Astrocyte (in vitro differentiated cells and primary cell): ENCODE measurements at regions not wholly inside any gene's neighbourhood (a gene's known extent, or its start where the extent isn't known, plus 50 kb on each side); places are given as distances from the start of the nearest gene placed in this dataset.

Experiments
- DNase-seq: peaks from one replicate; pipeline ENCODE4 v3.0.0-alpha.2; 2010; ENCODE audit warnings: low read depth
- FAIRE-seq: peaks from 2 replicates; lab custom pipeline; 2011; peaks lifted over from hg19 to GRCh38; lab: Jason Lieb, UNC
- H2AFZ ChIP-seq: 2 replicates; pipeline ENCODE4 v1.6.0; 2012; ENCODE audit warnings: low read depth, low read length, inconsistent platforms
- H3K27ac ChIP-seq: 2 replicates; pipeline ENCODE4 v1.5.1; 2011; ENCODE audit warnings: low read depth, low read length, inconsistent platforms
- H3K27me3 ChIP-seq: 2 replicates; pipeline ENCODE4 v1.6.0; 2011; ENCODE audit warnings: low read length, inconsistent platforms; ENCODE audit not compliant: insufficient read depth
- H3K36me3 ChIP-seq: 2 replicates; pipeline ENCODE4 v1.5.1; 2011; ENCODE audit warnings: low read length, inconsistent platforms; ENCODE audit not compliant: insufficient read depth
- H3K4me1 ChIP-seq: 2 replicates; pipeline ENCODE4 v1.5.1; 2011; ENCODE audit warnings: low read length, inconsistent platforms; ENCODE audit not compliant: insufficient read depth
- H3K4me2 ChIP-seq: 2 replicates; pipeline ENCODE4 v1.6.0; 2012; ENCODE audit warnings: low read length, inconsistent platforms
- H3K4me3 ChIP-seq: 2 replicates; pipeline ENCODE4 v1.5.1; 2011; ENCODE audit warnings: low read depth, mild to moderate bottlenecking, low read length, inconsistent platforms; ENCODE audit not compliant: insufficient read depth
- H3K79me2 ChIP-seq: 2 replicates; pipeline ENCODE4 v1.6.0; 2012; ENCODE audit warnings: mild to moderate bottlenecking, low read length, inconsistent platforms; ENCODE audit not compliant: insufficient read depth
- H3K9ac ChIP-seq: 2 replicates; pipeline ENCODE4 v1.6.0; 2012; ENCODE audit warnings: mild to moderate bottlenecking, low read length, inconsistent platforms
- H3K9me3 ChIP-seq: 2 replicates; pipeline ENCODE4 v1.5.1; 2012; ENCODE audit warnings: low read depth, mild to moderate bottlenecking, low read length, inconsistent platforms; ENCODE audit not compliant: insufficient read depth
- H4K20me1 ChIP-seq: 2 replicates; pipeline ENCODE4 v1.6.0; 2012; ENCODE audit warnings: low read length, inconsistent platforms; ENCODE audit not compliant: insufficient read depth
- H3K27ac Mint-ChIP-seq: one replicate; pipeline ENCODE4 v1.8.0; 2021; ENCODE audit warnings: mild to moderate bottlenecking, mixed read lengths; ENCODE audit not compliant: unreplicated experiment
- H3K27me3 Mint-ChIP-seq: one replicate; pipeline ENCODE4 v1.8.0; 2021; ENCODE audit warnings: low read depth, mixed read lengths; ENCODE audit not compliant: unreplicated experiment
- H3K36me3 Mint-ChIP-seq: one replicate; pipeline ENCODE4 v1.8.0; 2021; ENCODE audit warnings: low read depth, mixed read lengths; ENCODE audit not compliant: unreplicated experiment
- H3K4me1 Mint-ChIP-seq: one replicate; pipeline ENCODE4 v1.8.0; 2021; ENCODE audit warnings: low read depth, mixed read lengths; ENCODE audit not compliant: unreplicated experiment
- H3K4me3 Mint-ChIP-seq: one replicate; pipeline ENCODE4 v1.8.0; 2021; ENCODE audit warnings: mild to moderate bottlenecking, moderate library complexity, mixed read lengths; ENCODE audit not compliant: unreplicated experiment
- H3K9me3 Mint-ChIP-seq: one replicate; pipeline ENCODE4 v1.8.0; 2021; ENCODE audit warnings: mild to moderate bottlenecking, mixed read lengths; ENCODE audit not compliant: unreplicated experiment
- CTCF ChIP-seq: IDR thresholded peaks from 2 replicates; pipeline ENCODE4 v1.5.1; 2011; ENCODE audit warnings: low read depth, mild to moderate bottlenecking, inconsistent platforms, low read length, moderate library complexity; ENCODE audit not compliant: insufficient read depth
- EZH2 ChIP-seq: IDR thresholded peaks from 2 replicates; pipeline ENCODE4 v1.6.1; 2012; ENCODE audit warnings: mild to moderate bottlenecking, low read length, inconsistent platforms; ENCODE audit not compliant: insufficient read depth

- Mint-ChIP-seq H3K4me1 (peaks cover 2% of the 10 kb centered on the region), H3K27ac (no peak overlapping the region), H3K9me3 (no peaks in the 10 kb centered on the region), H3K27me3 (peaks cover 5% of the 10 kb centered on the region), H3K4me3 (no peak overlapping the region), H3K36me3 (no peaks in the 10 kb centered on the region)
- H3K36me3 ChIP-seq: no peaks in the 10 kb centered on the region
- no peak for DNase-seq
- H3K4me2 ChIP-seq: no peak overlapping the region
- H3K27me3 ChIP-seq: no peaks in the 10 kb centered on the region
- H3K4me1 ChIP-seq: no peaks in the 10 kb centered on the region
- FAIRE-seq: no peak
- no peak for TF ChIP-seq EZH2
- TF ChIP-seq CTCF: no peak
- no peak overlapping the region for H3K9ac ChIP-seq
- no peaks in the 10 kb centered on the region for H3K9me3 ChIP-seq
- no peak overlapping the region for H3K27ac ChIP-seq
- H3K4me3 ChIP-seq: no peak overlapping the region
- H2AFZ ChIP-seq: no peak overlapping the region
- H3K79me2 ChIP-seq: no peaks in the 10 kb centered on the region
- H4K20me1 ChIP-seq: no peaks in the 10 kb centered on the region
Observed at GRCh38 chr1:177571485-177572076, 398.3 kb downstream of the SEC16B start.

- Mint-ChIP-seq H3K27me3 (peaks cover 2% of the 10 kb centered on the region), H3K4me3 (no peak overlapping the region), H3K9me3 (no peaks in the 10 kb centered on the region), H3K36me3 (no peaks in the 10 kb centered on the region), H3K27ac (no peak overlapping the region), H3K4me1 (peaks cover 2% of the 10 kb centered on the region)
- H2AFZ ChIP-seq: no peak overlapping the region
- no peak overlapping the region for H3K4me3 ChIP-seq
- FAIRE-seq (no peak), DNase-seq (no peak)
- no peak for TF ChIP-seq CTCF
- TF ChIP-seq EZH2: no peak
- no peaks in the 10 kb centered on the region for H3K27me3 ChIP-seq
- no peak overlapping the region for H3K9ac ChIP-seq
- no peaks in the 10 kb centered on the region for H4K20me1 ChIP-seq
- no peaks in the 10 kb centered on the region for H3K4me1 ChIP-seq
- no peak overlapping the region for H3K4me2 ChIP-seq
- no peaks in the 10 kb centered on the region for H3K9me3 ChIP-seq
- no peak overlapping the region for H3K27ac ChIP-seq
- H3K36me3 ChIP-seq: no peaks in the 10 kb centered on the region
- H3K79me2 ChIP-seq: no peaks in the 10 kb centered on the region
Observed at GRCh38 chr1:177571076-177571475, 398.8 kb downstream of the SEC16B start.

GRCh38 chr1:177569476-177569875, 398.7 kb downstream of the BRINP2 start:
- no peak overlapping the region for H3K4me2 ChIP-seq
- H3K27me3 ChIP-seq: no peaks in the 10 kb centered on the region
- FAIRE-seq (no peak), DNase-seq (peak; percentile 65)
- no peaks in the 10 kb centered on the region for H4K20me1 ChIP-seq
- no peak overlapping the region for H3K27ac ChIP-seq
- no peak for TF ChIP-seq CTCF
- no peak for TF ChIP-seq EZH2
- H3K4me1 ChIP-seq: no peaks in the 10 kb centered on the region
- Mint-ChIP-seq H3K4me1 (peaks cover 2% of the 10 kb centered on the region), H3K4me3 (no peak overlapping the region), H3K27ac (no peak overlapping the region), H3K36me3 (no peaks in the 10 kb centered on the region), H3K9me3 (no peaks in the 10 kb centered on the region), H3K27me3 (no peaks in the 10 kb centered on the region)
- H3K9ac ChIP-seq: no peak overlapping the region
- no peaks in the 10 kb centered on the region for H3K36me3 ChIP-seq
- H3K4me3 ChIP-seq: no peak overlapping the region
- no peaks in the 10 kb centered on the region for H3K79me2 ChIP-seq
- H2AFZ ChIP-seq: no peak overlapping the region
- H3K9me3 ChIP-seq: no peaks in the 10 kb centered on the region
